Endothelial cell of umbilical vein (primary cell): ENCODE measurements at regions not wholly inside any gene's neighbourhood (a gene's known extent, or its start where the extent isn't known, plus 50 kb on each side); places are given as distances from the start of the nearest gene placed in this dataset.

Source experiments
- CTCF ChIP-seq, 2 donors: IDR thresholded peaks; 1 replicate in 1 of 2; 2 replicates in 1 of 2; pipeline ENCODE4 v1.5.1; 2011; ENCODE audit warnings: low read length in 2 of 2, mild to moderate bottlenecking in 2 of 2, moderate library complexity in 2 of 2, control low read depth in 1 of 2, inconsistent platforms in 1 of 2, low read depth in 1 of 2; ENCODE audit not compliant: insufficient read depth in 1 of 2; ENCODE audit errors: extremely low read depth in 1 of 2
- EZH2 ChIP-seq: IDR thresholded peaks from 2 replicates; pipeline ENCODE4 v1.6.1; 2012; ENCODE audit warnings: borderline replicate concordance, low read depth, mild to moderate bottlenecking, moderate library complexity, low read length, inconsistent platforms; ENCODE audit not compliant: severe bottlenecking
- MAX ChIP-seq: IDR thresholded peaks from 2 replicates; pipeline ENCODE4 v1.6.1; 2011; ENCODE audit not compliant: insufficient read depth, insufficient read length
- POLR2A ChIP-seq: IDR thresholded peaks from 2 replicates; pipeline ENCODE4 v1.6.1; 2012; ENCODE audit warnings: low read depth, mild to moderate bottlenecking, control low read depth, low read length

- no peak for TF ChIP-seq POLR2A
- no peak for TF ChIP-seq CTCF (IDR thresholded peaks at IDR 0.05; ENCODE audit: extremely low read depth in 1 of 2, insufficient read depth in 1 of 2, low read depth in 1 of 2, low read length in 2 of 2)
- TF ChIP-seq MAX = no peak
- TF ChIP-seq EZH2 = no peak
These were observed 155.9 kb downstream of the KIT start for GRCh38 chr4:54813674-54814073.
